ENCODE measurements at regions not wholly inside any gene's neighbourhood (a gene's known extent, or its start where the extent isn't known, plus 50 kb on each side); places are given as distances from the start of the nearest gene placed in this dataset.

DNA sequence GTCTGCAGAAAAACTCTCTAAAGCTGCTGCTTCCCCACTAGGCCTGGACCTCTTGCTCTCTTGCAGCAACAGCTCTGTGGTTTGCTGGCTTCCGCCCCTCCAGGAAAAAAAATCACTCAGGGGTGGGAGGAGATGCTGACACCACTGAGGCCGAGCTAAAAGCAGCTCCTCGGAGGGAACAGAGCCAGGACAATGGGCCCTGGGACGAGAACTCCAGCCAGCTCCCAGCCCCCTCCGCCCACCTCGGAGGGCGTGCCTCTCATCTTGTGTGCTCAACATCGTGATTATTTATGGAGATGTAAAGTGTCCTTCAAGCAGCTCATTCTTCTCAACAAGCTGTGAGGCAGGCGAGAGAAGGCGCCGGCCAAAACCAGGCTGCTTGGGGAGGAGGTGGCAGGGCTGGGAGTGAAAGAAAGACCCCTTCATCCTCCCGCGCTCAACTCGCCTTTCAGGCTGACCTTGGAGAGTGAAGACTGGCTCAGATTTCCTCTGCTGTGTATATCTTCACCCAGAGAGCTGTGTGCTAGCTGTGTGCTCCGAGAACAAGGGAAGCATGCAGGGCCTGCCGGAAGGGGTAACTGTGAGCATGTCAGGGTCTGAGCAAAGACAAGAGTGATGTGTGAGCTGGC is 53.5 kb upstream of the LRFN2 start:
- DNase-seq (peak in 1 of 2 donors; percentile 49), ATAC-seq (ENCODE audit: low FRiP score in 2 of 2) (peak in 1 of 2 donors; percentile 41)
- no peak overlapping the region for H3K27ac ChIP-seq

More for the DNA sequence above, 53.5 kb upstream of the LRFN2 start:
- Histone ChIP-seq H3K27me3 (no peaks in the 10 kb centered on the region), H3K4me3 (no peak overlapping the region), H3K4me1 (peaks cover 0 to 10% (median 3%) of the 10 kb centered on the region in 4 donors), H3K36me3 (no peaks in the 10 kb centered on the region), H3K9me3 (no peaks in the 10 kb centered on the region)
- WGBS, 2 donors = 17 to 20% methylated on average over 10 to 16 of the region's 16 CpGs
- TF ChIP-seq POLR2A (IDR thresholded peaks at IDR 0.05) (no peak), EP300 (IDR thresholded peaks at IDR 0.05) (no peak), POLR2AphosphoS5 (IDR thresholded peaks at IDR 0.05) (no peak)
- TF ChIP-seq, protein P1, sequence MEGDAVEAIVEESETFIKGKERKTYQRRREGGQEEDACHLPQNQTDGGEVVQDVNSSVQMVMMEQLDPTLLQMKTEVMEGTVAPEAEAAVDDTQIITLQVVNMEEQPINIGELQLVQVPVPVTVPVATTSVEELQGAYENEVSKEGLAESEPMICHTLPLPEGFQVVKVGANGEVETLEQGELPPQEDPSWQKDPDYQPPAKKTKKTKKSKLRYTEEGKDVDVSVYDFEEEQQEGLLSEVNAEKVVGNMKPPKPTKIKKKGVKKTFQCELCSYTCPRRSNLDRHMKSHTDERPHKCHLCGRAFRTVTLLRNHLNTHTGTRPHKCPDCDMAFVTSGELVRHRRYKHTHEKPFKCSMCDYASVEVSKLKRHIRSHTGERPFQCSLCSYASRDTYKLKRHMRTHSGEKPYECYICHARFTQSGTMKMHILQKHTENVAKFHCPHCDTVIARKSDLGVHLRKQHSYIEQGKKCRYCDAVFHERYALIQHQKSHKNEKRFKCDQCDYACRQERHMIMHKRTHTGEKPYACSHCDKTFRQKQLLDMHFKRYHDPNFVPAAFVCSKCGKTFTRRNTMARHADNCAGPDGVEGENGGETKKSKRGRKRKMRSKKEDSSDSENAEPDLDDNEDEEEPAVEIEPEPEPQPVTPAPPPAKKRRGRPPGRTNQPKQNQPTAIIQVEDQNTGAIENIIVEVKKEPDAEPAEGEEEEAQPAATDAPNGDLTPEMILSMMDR (IDR thresholded peaks at IDR 0.05) = no peak
